CD4-positive, alpha-beta T cell treated with Interleukin-2 at 100 ng/mL for 4 hours (primary cell): ENCODE measurements at regions not wholly inside any gene's neighbourhood (a gene's known extent, or its start where the extent isn't known, plus 50 kb on each side); places are given as distances from the start of the nearest gene placed in this dataset.

ENCODE experiments used
- DNase-seq: peaks from one replicate; pipeline ENCODE4 v3.0.0-alpha.2; 2020; ENCODE audit warnings: low spot score

DNA sequence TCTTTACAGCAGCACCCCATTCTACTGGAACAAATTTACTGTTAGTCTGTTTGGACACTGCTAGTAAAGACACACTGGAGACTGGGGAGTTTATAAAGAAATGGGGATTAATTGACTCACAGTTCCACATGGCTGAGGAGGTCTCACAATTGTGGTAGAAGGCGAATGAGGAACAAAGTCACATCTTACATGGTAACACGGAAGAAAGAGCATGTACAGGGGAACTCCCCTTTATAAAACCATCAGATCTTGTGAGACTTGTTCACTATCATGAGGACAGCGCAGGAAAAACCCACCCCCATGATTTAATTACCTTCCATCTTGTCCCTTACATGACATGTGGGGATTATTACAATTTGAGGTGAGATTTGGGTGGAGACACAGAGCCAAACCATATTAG is 1204.2 kb downstream of the SLITRK1 start:
- no peak for DNase-seq

DNA sequence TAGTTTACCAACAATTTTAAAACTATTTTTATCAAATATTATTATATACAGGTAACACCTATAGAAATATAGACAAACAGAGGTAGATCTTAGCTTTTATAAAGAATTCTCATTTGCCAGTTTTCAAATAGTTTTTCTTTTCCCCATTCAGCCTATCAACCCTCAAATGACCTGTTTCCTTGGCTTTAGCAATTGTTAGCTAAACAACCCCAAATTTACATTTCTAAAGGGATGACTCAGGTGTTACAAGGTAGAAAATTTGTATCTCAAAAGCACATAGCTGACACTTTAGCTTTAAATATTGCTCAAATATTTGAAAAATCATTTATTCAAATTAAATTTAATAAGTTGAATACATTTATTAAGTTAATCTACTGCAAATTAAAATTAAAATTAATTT is 1207.2 kb downstream of the SLITRK1 start:
- DNase-seq = no peak

DNA sequence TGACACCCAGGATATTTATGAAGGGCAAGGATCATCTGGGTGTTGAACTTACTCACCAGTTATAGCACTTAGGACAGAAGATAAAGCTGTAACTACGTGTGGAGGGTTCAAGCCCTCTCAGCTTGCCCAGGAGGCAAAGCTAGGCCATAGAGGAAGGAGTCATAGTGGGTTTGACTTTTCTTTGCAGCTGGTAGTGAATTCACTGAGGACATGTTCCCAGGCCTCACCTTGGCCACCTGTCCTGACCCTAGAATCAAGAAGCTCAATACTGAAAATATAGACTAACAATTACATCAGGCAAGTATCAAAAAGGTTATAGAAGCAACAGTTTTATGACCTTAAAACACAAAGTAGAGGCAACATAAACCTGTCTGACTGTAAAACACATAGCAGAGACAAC is 1207.7 kb downstream of the SLITRK1 start:
- no peak for DNase-seq

DNA sequence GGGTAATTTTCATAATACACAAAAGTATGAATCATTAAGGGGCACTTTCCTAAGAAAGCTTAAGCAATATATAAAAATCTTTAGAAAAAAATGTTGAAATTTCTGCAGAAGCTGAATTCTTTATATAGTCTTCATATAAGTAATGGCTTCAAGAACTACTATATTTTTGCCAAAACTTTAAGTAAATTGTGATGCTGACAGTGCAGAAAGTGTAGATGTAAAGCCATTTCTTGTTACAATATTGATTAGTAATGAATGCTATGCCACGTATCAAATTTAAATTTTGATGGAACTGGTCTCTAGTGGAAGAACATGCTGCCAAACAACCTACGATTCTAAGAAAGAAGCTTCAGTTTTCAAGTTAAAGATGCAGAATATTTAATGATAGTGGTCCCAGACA is 1210.0 kb downstream of the SLITRK1 start:
- DNase-seq = no peak

DNA sequence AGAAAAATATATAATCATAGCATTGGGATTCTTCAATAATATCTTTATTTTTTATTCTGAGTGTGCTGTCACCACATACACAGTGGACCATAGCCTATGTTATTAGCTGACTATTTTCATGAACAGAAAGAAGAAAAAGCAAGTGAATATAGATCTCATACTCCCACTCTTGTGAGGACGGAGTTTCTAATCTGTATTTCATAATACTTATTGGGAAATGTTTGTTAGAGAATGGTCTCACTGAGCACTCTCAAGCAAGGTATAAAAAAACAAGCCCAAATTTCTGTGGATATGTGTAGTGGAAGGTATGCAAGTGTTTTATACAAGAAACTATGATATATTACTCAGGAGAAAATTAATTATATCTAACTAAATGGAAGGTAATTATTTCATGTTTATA is 1218.1 kb downstream of the SLITRK1 start:
- no peak for DNase-seq

DNA sequence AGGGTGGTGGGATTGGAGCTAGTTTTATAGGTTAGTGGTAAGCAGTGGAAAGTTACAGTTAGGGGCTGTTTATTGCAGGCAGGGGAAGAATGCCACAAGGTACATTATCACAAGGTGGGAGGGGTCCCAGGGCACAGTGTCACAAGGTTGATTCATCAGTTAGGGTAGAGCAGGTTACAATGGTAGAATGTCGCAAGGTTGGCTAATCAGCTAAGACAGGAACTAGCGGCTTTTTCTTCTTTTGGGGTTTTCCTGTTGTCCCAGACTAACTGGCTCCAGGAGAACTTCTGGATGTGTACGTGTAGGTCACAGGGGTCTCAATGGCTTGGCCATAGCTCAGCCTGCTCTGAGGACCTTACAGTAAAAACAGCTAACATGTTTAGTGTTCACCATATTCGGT is 1221.1 kb downstream of the SLITRK1 start:
- DNase-seq = no peak

DNA sequence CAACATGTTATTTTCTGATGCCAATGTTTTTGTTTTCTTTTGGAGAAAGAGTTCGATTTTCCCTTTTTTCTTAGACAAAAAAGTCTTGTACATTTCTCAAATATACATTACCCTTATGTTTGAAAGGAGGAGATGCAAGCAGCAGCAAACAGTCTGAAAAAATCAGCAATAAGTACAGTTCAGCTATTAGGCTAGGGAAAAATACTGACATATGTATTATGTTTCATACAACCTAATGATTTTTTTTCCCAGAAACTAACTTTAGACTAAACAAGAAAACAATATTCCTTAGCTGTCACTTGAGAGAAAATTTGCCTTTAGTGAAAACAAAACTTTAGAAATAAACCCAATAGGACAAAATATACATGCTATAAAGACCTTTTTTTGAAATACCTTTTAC is 1223.5 kb downstream of the SLITRK1 start:
- DNase-seq = no peak

DNA sequence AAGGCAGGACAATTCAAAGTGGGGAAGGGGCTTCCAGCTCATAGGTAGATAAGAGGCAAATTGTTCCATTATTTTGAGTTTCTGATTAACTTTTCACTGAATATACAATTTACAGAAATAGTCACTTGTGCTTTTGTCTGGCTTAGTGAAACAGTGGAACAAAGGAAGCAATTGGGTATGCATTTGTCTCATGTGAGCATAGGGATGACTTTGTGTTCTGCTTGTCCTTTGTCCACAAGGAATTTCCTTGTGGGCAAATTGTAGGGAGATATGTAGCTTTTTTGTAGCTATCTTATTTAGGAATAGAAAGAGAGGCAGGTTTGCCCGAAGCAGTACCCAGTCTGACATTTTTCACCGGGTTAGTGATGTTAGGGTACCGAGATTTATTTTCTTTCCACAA is 1224.8 kb downstream of the SLITRK1 start:
- no peak for DNase-seq

DNA sequence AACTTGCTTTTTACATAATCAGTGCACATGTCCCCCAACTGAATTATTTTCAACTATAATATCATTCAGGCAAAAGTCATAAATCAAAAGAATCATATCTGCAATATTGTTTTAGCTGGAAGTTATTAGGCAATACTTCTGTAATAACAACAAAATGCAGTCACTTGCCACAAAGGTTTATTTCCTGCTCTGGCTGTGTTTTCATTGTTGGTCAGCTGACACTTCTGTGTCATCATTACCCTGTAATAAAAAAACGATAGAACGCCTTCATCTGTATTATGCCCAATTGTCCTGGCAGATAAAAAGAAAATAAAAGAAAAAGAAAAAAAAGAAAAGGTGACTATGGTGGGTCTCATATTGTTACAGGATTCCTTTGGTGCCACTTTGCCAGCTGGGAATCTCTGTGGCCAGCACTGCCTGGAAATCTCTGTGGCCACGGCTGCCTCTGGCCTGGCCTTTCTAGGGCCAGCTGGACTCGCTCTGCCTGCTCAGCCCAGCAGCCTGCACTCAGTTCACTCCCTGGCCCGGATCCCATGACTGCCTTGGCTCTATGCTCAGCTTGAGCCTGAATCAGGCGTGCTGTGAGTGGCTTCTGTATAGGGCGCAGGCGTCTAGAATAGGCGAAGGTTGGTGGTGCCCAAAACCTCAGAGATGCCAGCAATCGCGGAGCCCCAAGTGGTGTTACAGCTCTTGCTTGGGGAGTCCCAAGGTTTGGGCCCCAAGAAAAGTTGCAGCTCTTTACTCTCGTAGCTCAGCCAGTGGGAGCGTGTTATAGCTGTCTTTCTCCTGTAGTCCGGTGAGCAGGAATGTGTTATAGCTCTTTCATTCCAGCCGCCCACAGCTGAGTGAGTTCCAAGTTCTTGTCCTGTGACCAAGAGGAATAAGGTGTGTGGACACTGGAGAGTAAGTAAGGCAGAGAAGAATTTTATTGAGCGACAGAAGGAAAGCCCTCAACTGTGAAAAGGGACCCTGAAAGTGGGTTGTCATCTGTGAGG is 1227.1 kb downstream of the SLITRK1 start:
- DNase-seq = no peak

DNA sequence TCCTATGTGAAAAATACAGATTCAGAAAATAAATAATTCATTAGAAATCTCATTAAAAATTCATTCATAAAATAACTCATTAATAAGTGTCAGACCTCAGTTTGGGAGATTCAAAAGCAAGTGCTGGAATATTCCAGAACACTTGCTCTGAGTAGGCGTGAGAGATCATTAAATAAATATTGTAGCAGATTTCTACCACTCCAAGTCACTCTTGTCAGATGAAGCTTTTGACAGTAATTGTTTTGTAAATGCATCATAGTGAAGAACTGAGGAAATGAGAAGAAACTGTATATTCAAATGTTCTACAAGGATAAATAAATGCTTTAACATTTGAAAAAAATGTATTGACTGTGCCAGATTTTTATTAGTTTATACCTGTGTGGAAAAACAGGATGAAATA is 1228.1 kb downstream of the SLITRK1 start:
- DNase-seq = no peak

DNA sequence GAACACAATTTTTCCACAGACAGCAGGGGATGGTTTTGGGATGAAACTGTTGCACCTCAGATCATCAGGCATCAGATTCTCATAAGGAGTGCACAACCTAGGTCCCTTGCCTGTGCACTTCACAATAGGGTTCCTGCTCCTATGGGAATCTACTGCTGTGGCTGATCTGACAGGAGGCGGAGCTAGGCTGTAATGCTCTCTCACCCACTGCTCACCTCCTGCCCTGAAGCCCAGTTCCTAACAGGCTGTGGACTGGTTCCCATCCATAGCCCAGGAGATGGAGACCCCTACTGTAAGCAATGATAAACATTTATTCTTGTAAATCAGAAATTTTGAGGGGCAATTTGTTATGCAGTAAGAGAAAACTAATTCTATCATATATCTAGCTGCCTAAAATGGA is 1234.7 kb downstream of the SLITRK1 start:
- DNase-seq = no peak

DNA sequence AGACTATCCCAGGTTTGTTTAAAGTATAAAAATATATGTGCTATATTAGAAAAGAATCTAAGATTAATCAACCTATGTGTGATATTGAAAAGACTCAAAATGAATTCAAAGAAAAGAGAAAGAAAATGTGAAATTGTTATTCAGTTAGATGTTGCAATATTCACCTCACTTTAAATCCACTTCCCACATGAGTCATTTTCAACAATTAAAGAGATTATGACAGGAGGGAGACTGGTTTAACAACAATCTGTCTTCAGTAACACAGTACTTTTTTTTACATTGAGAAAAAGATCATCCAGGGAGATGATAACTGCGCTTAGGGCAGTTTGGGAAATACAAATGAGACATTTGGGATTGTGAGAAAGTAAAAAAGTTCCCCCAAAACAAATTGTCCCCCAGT is 1246.2 kb downstream of the SLITRK1 start:
- no peak for DNase-seq

DNA sequence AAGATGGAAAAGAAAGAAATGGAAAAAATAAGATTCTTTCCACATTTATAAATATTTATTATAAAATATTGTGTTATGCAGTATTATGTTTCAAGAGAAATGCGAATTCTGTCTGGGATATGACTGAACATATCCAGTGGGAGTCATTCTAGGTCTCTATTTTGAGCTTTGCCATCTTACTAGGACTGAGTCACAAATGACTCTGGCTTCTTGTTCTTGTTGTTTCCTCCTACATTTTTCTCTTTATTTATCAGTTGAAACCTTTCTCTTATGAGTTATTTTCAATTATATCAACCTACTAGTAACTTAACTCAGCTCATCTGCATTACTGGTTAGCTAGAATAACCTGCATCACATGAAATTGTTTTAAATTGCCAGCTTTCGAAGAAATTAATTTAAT is 1247.3 kb downstream of the SLITRK1 start:
- no peak for DNase-seq

DNA sequence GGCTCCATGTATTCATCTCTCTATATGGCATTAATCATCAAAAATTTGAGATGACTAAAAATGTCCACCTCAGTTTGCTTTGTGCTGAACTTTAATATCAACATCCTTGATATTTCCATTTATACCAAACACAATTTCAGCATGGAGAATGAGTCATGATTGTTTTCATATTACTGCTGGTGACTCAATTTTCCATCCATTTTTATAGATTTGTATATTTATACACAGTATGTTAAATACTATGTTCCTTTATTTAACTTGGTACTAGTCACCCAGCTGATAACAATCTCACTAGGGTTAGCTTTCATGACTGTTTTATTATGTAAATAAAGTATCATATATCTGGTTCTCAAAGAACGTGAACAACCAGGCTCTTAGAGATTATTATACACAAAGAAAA is 1255.1 kb downstream of the SLITRK1 start:
- DNase-seq = no peak

DNA sequence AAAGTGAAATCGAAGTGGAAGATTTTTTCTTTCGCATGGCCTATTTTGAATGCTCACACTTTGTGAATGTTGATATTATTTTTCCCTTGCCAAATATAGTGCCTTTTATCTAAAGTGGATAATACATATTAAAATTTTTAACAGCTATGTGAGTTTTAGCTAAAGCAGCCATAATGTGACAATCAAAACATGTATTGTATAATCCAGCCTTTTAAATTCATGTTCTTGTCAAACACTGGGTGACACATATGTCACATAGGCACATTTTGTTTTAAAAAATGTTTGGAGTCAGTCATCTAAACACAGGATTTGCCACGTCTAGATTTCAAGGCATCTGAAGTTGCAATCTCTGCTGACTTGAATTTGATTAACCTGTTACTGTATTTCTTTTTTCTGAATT is 1256.6 kb downstream of the SLITRK1 start:
- no peak for DNase-seq

DNA sequence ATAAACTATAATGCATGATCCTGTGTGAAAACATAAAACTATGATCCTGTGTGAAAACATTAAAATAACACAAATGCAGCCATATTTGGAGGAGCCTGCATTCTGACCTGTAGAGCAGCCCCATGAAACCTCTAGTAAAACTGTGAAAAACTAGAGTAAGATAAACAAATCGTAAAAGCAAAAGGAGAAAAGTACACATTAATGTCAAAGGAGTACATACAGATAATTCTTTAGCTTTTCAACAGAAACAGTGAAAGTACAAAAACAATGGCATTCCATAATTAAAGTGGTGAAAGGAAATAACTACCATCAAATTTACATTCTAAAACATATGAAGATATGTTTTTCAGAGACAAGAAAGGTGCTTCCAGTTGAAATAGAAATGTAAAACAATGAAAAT is 1267.2 kb downstream of the SLITRK1 start:
- DNase-seq = no peak

DNA sequence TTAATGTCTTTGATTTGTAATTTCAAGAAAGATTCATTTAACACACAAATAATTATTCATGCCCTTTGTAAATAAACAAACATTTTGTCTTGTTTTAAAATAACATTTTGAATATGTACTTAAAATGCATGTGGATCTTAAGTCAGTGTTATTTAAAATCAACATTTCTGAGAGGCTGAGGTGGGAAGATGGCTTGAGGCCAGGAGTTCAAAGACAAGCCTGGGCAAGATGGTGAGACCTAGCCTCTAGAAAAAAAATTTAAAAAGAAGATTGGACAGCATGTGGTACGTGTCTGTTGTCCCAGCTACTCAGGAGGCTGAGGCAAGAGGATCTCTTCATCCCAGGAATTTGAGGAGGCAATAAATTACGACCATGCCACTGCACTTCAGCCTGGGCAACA is 1268.2 kb downstream of the SLITRK1 start:
- no peak for DNase-seq

DNA sequence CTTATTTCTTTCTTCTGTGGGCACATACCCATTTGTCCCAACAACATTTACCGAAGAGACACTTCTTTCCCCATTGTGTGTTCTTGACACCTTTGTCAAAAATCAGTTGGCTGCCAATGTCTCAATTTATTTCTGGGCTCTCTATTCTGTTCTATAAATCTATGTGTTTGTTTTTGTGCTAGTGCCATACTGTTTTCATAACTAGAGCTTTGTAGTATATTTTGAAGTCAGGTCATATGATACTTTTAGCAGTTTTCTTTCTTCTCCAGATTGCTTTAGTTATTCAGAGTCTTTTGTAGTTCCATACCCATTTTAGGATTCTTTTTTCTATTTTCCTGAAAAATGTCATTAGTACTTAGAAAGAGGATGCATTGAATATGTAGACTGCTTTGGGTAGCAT is 1276.3 kb downstream of the SLITRK1 start:
- no peak for DNase-seq

DNA sequence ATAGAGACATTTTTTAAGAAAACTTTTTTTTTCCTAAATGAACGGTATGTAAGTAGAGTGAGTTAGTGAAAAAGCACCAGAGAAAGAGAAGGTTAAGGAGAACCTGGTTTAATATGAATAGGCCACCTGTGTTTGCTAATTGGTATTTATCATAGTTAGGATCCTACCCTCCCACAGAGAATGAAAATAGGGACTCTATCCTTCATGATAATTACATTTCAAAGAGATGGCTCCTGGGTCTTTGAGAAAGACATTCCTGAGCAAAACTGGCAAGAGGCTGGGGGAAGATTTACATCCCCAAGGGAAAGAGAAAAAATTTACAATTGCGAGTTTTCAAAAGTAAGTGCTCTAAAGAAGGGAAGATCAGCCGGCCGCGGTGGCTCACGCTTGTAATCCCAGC is 1284.5 kb downstream of the SLITRK1 start:
- no peak for DNase-seq

DNA sequence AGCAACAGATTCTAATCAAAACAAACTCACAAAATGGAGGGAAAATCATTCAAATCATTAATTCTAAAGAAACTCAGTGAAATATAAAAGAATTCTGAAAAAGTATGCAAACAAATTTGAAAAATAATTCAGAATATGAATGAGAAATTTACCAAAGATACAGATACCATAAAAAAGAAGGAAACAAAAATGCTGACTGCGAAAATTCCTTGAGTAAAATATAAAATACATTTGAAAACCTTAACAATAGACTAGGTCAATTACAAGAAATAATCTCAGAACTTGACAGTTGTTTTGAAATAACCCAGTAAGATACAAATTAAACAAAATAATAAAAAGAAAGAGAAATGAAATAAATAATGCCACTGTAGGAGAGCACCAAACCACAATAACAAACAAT is 1289.0 kb downstream of the SLITRK1 start:
- no peak for DNase-seq

DNA sequence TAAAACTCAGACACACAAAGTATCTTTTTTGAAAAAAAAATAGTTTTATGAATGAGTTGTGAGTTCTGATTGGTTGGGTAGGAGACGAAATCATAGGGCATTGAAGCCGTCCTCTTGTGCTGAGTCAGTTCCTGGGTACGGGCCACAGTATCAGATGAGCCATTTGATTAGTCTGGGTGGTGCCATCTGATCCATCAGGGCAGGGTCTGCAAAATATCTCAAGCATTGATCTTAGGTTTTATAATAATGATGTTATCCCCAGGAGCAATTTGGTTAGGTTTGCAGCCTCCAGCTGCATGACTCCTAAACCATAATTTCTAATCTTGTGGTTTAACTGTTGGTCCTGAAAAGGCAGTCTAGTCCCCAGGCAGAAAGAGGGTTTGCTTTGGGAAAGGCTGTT is 1310.6 kb downstream of the SLITRK1 start:
- DNase-seq = no peak

DNA sequence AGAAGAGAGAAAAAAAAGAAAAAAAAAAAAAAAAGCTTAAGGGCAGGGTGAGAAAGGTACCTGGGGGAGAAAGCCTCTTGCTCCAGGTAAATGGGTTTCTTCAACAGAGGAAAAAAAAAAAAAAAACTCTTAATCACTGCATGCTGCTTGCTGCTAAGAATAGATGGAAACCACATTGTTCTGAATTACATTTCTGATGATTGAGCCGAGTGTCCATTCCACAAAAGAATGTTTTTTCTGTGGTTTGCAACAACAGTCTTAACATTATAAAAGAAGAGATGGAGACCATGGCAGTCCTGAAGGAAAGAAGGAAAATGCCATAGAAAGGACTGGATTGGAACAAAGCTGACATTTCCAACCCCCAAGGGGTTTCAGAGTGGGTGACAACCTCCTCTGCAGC is 1312.7 kb downstream of the SLITRK1 start:
- no peak for DNase-seq

DNA sequence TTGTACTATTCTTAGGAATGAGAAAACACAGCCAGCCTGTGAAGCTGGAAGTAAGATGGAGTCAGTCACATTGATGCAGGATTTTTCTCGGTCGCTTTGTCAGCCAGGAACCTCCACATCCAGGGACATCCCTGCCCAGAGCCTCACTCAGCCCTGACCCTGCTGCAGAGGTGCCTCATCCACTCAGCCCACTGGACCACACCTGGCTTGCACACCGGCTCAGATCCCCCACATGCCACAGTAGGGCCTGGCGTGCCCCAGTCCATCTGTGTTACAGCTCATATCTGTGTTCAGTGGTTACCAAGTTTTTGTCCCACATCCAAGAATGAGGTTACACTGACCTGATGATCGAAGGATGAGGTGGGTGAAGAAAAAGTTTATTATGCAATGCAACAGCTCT is 1315.4 kb downstream of the SLITRK1 start:
- no peak for DNase-seq

DNA sequence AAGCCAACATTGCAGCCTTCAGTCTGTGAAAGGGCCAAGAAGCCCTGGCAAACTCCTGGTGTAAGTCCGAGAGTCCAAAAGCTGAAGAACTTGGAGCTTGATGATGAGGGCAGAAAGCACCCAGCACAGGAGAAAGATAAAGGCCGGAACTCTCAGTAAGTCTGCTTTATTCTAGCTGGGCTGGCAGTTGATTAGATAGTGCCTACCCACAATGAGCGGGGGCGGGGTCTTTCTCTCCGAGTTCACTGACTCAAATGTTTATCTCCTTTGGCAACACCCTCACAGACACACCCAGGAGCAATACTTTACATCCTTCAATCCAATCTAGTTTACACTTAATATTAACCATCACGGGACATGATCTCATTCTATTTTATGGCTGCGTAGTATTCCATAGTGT is 1317.1 kb downstream of the SLITRK1 start:
- no peak for DNase-seq
